ENCODE measurements at regions not wholly inside any gene's neighbourhood (a gene's known extent, or its start where the extent isn't known, plus 50 kb on each side); places are given as distances from the start of the nearest gene placed in this dataset.

- no peak overlapping the region for H3K4me3 Mint-ChIP-seq (ENCODE audit: unreplicated experiment)
- no peaks in the 10 kb centered on the region for H3K36me3 Mint-ChIP-seq (ENCODE audit: low read depth, unreplicated experiment)
- no peaks in the 10 kb centered on the region for H3K27me3 Mint-ChIP-seq (ENCODE audit: unreplicated experiment)
- H3K4me1 Mint-ChIP-seq (ENCODE audit: unreplicated experiment), result no peaks in the 10 kb centered on the region
- H3K27ac Mint-ChIP-seq (ENCODE audit: unreplicated experiment), result no peak overlapping the region
- TF ChIP-seq, protein P1, sequence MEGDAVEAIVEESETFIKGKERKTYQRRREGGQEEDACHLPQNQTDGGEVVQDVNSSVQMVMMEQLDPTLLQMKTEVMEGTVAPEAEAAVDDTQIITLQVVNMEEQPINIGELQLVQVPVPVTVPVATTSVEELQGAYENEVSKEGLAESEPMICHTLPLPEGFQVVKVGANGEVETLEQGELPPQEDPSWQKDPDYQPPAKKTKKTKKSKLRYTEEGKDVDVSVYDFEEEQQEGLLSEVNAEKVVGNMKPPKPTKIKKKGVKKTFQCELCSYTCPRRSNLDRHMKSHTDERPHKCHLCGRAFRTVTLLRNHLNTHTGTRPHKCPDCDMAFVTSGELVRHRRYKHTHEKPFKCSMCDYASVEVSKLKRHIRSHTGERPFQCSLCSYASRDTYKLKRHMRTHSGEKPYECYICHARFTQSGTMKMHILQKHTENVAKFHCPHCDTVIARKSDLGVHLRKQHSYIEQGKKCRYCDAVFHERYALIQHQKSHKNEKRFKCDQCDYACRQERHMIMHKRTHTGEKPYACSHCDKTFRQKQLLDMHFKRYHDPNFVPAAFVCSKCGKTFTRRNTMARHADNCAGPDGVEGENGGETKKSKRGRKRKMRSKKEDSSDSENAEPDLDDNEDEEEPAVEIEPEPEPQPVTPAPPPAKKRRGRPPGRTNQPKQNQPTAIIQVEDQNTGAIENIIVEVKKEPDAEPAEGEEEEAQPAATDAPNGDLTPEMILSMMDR (IDR thresholded peaks at IDR 0.05; ENCODE audit: unreplicated experiment), result no peak
- no peak for DNase-seq (ENCODE audit: low spot score)
- H3K9me3 Mint-ChIP-seq (ENCODE audit: unreplicated experiment), result no peaks in the 10 kb centered on the region
Observed at GRCh38 chr10:44706745-44707144, 204.4 kb upstream of the TMEM72 start.

DNA sequence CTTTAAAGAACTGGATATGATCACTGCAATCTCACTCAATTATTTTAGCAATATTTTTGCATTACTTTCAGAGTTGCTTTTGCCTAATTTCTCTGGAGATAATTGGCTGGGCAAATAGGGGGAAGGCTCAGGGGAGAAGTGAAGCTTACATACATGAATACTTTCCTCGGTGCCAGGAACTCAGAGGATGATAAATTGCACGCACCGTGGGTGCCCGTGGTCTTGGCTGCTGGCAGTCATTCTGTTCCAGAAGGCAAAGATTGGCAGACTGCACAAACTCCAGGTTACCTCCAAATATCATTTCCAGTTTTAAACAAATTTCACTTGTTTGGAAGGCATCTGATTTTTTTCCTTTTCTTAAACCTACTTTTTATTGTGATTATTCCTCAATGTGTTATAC, 197.8 kb upstream of the TMEM72 start:
- DNase-seq (ENCODE audit: low spot score), result no peak
- Mint-ChIP-seq H3K4me1 (ENCODE audit: unreplicated experiment) (no peaks in the 10 kb centered on the region), H3K27me3 (ENCODE audit: unreplicated experiment) (no peaks in the 10 kb centered on the region), H3K27ac (ENCODE audit: unreplicated experiment) (no peak overlapping the region), H3K9me3 (ENCODE audit: unreplicated experiment) (no peaks in the 10 kb centered on the region), H3K4me3 (ENCODE audit: unreplicated experiment) (no peak overlapping the region), H3K36me3 (ENCODE audit: low read depth, unreplicated experiment) (no peaks in the 10 kb centered on the region)
- TF ChIP-seq, protein P1 (IDR thresholded peaks at IDR 0.05; ENCODE audit: unreplicated experiment), result no peak

DNA sequence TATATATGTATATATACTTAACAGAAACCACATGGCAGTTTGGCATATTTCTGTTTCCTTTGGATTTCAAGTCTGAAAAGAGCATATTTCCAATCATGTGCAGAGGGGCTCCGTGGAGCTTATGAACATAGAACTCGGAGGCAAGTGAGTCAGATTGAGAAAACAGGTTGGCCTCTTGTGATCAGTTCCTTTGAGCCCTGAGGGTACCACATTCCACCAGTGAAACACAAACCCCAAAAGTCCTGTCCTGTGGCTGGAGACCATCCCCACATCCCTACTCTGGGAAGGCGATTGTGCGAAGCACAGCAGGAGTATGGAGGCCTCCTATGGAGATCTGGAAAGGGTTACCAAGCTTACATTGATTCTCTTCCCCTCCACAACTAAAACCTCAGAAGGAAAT, 196.7 kb upstream of the TMEM72 start:
- no peak for DNase-seq (ENCODE audit: low spot score)
- Mint-ChIP-seq H3K27me3 (ENCODE audit: unreplicated experiment) (no peaks in the 10 kb centered on the region), H3K9me3 (ENCODE audit: unreplicated experiment) (no peaks in the 10 kb centered on the region), H3K4me1 (ENCODE audit: unreplicated experiment) (no peaks in the 10 kb centered on the region), H3K36me3 (ENCODE audit: low read depth, unreplicated experiment) (no peaks in the 10 kb centered on the region), H3K4me3 (ENCODE audit: unreplicated experiment) (no peak overlapping the region), H3K27ac (ENCODE audit: unreplicated experiment) (no peak overlapping the region)
- TF ChIP-seq, protein P1 (IDR thresholded peaks at IDR 0.05; ENCODE audit: unreplicated experiment), result no peak

DNA sequence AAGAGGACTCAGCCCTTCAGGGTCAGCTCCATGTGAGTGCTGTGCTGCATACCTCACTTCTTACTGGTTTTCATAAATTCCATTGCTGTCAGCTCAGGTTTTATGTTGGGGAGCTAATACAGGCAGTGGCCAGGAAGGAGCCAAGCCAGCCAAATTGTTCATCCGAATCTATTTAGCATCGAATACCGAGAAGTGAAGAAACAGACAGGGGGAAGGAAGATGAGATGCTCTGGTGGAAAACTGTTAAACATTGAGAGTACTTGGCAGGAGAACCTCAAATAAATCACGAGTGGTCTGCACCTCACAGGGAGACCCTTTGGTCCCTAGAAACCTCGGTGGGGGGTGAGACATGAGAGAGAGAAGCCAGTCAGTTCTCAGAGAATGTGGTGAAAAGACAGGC, 196.0 kb upstream of the TMEM72 start:
- Mint-ChIP-seq H3K4me3 (ENCODE audit: unreplicated experiment) (no peak overlapping the region), H3K27ac (ENCODE audit: unreplicated experiment) (no peak overlapping the region), H3K9me3 (ENCODE audit: unreplicated experiment) (no peaks in the 10 kb centered on the region), H3K36me3 (ENCODE audit: low read depth, unreplicated experiment) (no peaks in the 10 kb centered on the region), H3K4me1 (ENCODE audit: unreplicated experiment) (no peaks in the 10 kb centered on the region), H3K27me3 (ENCODE audit: unreplicated experiment) (no peaks in the 10 kb centered on the region)
- DNase-seq (ENCODE audit: low spot score), result no peak
- TF ChIP-seq, protein P1 (IDR thresholded peaks at IDR 0.05; ENCODE audit: unreplicated experiment), result no peak

DNA sequence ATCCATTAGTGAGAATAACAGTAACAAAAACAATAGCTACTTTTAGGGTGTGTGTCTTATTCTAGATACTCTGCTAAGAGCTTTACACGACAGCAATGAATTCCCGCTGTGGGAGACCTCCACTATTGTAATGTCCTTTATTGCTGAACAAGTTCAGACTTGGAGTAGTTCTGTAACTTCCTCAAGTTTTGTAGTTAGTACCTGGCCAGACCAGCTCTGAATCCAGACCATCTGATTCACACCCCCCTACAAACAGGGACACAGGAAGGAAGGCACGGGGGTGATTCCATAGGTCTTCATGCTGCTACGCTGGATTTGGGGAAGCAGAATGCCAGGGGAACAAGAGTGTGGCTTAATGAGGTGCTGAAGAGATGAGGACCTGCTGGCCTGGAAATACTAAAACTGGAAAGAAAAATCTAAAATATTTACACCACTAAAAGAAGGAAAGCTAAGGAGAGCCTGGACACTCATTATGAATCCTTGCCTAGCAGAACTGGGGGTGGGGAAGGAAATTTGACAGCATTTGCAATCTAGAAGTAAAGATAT, 194.6 kb upstream of the TMEM72 start:
- H3K27ac Mint-ChIP-seq (ENCODE audit: unreplicated experiment), result no peak overlapping the region
- no peaks in the 10 kb centered on the region for H3K4me1 Mint-ChIP-seq (ENCODE audit: unreplicated experiment)
- no peaks in the 10 kb centered on the region for H3K9me3 Mint-ChIP-seq (ENCODE audit: unreplicated experiment)
- H3K36me3 Mint-ChIP-seq (ENCODE audit: low read depth, unreplicated experiment), result no peaks in the 10 kb centered on the region
- no peak for DNase-seq (ENCODE audit: low spot score)
- H3K4me3 Mint-ChIP-seq (ENCODE audit: unreplicated experiment), result no peak overlapping the region
- H3K27me3 Mint-ChIP-seq (ENCODE audit: unreplicated experiment), result no peaks in the 10 kb centered on the region
- TF ChIP-seq, protein P1 (IDR thresholded peaks at IDR 0.05; ENCODE audit: unreplicated experiment), result no peak
